ENCODE measurements at regions not wholly inside any gene's neighbourhood (a gene's known extent, or its start where the extent isn't known, plus 50 kb on each side); places are given as distances from the start of the nearest gene placed in this dataset.

DNA sequence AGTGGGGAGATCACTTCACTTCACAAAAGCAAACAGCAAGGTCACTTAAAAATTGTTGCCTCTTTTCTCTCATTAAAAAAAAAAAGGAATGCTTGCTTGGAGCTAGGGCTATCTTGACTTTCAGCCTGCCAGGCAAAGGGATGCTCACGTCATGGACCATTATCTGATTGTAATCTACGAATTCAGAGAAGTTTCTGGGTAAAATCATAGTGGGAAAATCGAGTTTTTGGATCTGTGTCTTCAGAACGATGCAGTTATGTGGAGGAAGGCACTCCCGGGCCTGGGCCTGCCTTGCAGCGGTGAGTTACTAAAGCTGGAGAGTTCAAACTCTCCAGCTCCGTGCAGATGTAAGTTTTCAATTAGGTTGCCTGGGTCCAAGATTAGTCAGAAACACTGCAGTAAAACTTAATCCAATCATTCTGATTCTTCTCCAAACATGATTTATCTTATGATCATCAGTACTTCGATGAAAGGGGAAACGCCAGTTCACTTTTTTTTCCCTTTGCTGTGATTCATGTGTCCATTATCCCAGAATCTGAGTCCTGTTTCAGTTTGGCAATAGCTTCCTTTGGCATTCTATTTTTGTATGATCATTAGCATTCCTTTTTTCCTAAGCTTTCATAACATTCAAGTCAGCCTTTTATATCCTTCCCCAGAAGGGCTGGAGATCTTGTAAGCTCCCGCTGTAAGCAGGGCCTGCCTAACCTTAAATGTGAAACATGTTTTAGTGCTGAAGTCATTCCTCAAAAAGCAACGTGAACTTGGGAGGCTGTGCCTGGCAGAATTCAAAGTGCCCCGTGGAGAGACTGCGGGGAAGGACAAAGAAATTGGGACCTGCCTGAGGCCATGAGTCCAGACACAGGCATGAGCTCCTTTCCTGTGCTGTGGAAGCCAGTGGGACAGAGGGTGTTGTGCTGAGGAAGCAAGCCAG lies 119.3 kb upstream of the TWIST2 start:
- TF ChIP-seq YY1 (IDR thresholded peaks at IDR 0.05; ENCODE audit: insufficient read depth, insufficient read length) (no peak), SUZ12 (IDR thresholded peaks at IDR 0.05; ENCODE audit: extremely low read depth, insufficient read depth, insufficient read length) (no peak)

Measured in NT2/D1 (cell line).